HG02840 (cell line): ENCODE measurements at regions not wholly inside any gene's neighbourhood (a gene's known extent, or its start where the extent isn't known, plus 50 kb on each side); places are given as distances from the start of the nearest gene placed in this dataset.
"Not testable (repeated sequence)": the region's sequence is repeated elsewhere in the genome, so short reads cannot be mapped to it uniquely, and the experiment has no call there.

ENCODE experiments used
- ATAC-seq: cut with Tn5 transposase; IDR thresholded peaks from one replicate; pipeline ENCODE4 v1.9.1; 2021; ENCODE audit warnings: mild to moderate bottlenecking, moderate library complexity, moderate number of reproducible peaks; ENCODE audit not compliant: unreplicated experiment, low FRiP score

GRCh38 chr6:141526985-141527384, 605.7 kb upstream of the GJE1 start:
- no peak for ATAC-seq

- ATAC-seq: no peak
Observed at GRCh38 chr6:141521440-141521839, 611.3 kb upstream of the GJE1 start.

DNA sequence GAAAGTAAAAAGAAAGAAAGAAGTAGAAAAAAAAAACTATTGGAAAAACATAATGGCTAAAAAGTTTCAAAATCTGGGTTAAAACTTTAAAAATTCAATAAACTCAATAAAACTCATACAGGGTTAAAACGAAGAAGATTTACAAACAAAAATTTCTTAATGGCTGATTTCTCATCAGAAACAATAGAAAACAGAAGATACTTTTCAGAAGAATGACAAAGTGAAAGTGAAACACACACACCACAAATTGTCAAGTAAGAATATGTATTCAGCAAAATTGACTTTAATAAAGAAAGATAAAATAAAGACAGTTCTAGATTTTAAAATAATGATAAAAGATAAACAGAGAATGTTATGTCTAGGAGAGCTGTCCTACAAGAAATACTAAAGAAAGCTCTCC, 618.9 kb upstream of the GJE1 start:
- no peak for ATAC-seq

DNA sequence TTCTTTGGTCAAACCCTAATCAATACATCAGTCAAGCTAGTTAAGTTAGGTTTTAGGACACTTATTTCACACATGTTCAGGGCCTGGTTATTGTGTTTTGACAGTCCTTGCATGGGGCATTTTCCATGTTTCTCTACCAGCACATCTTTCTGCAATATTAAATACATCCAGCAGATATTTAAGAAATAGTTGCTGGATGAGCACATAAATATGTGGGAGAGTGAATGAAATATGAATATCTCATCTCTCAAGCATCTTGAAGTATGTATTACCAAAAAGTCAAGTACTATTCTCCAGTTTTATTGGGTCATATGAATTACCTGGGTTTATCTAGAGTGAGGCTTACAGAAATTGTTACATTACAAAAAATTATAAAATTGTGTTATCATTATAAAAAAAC, 621.9 kb upstream of the GJE1 start:
- no peak for ATAC-seq

- ATAC-seq: not testable (repeated sequence)
Observed at GRCh38 chr6:141506062-141506461, 626.7 kb upstream of the GJE1 start.

DNA sequence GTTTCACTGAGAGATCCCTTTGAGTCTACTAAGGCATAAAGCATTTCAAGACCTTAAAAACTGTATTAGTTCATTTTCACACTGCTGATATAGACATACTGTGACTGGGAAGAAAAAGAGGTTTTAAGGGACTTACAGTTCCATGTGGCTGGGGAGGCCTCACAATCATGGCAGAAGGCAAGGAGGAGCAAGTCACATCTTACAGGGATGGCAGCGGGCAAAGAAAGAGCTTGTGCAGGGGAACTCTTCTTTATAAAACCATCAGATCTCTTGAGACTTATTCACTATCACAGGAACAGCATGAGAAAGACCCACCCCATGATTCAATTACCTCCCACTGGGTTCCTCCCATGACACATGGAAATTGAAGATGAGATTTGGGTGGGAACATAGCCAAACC, 628.4 kb upstream of the GJE1 start:
- not testable (repeated sequence) for ATAC-seq

- ATAC-seq: no peak
Observed at GRCh38 chr6:141501616-141502015, 631.1 kb upstream of the GJE1 start.

GRCh38 chr6:141498977-141499376, 633.7 kb upstream of the GJE1 start:
- ATAC-seq: no peak

GRCh38 chr6:141492521-141493284, 640.0 kb upstream of the GJE1 start:
- ATAC-seq: no peak

DNA sequence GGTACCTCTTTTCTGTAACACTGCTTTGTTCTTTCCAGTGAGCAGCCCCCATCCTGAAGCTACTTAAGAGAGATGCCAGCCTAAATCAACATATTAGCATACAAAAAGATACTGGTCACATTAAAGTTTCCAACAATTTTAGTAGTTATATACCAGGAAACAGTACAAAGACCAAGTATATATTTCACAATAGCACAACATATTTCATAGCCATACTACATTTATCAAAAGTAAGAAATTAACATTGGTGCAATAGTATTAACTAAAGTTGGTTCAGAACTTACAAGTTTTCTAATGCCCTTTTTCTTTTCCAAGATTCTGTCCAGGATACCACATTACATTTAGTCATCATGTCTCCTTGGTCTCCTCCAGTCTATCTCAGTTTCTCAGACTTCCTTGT, 641.0 kb upstream of the GJE1 start:
- no peak for ATAC-seq

DNA sequence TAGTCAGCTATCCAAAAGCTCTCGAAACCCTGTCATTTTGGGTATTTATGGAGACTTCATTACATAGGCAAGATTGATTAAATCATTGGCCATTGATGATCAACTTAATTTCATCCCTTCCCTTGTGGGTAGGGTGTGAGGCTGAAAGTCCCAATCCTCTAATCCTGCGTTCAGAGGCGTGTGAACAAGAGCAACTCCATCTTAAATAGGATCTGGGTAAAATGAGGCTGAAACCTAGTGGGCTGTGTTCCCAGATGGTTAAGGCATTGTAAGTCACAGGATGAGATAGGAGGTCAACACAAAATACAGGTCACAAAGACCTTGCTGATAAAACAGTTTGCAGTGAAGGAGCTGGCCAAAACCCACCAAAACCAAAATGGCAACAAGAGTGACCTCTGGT, 641.7 kb upstream of the GJE1 start:
- no peak for ATAC-seq

GRCh38 chr6:141488488-141488887, 644.2 kb upstream of the GJE1 start:
- ATAC-seq: no peak

DNA sequence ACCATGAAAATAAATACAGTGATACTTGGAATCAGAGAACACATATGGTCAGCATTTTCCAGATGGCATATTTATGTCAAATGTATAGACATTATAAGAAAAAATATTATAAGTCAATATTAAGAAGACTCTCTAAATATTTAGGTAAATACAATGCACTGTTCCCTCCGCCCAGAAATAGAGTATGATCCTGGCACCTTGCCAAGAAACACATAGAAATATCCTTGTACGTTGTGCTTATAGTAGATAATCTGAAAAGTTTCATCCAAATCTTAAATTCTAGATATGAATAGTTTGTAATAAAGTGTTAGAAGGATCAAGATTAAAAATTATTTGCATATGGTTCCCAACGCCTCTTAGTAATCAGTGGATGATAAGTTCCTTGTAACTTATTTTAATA, 645.8 kb upstream of the GJE1 start:
- ATAC-seq: no peak

DNA sequence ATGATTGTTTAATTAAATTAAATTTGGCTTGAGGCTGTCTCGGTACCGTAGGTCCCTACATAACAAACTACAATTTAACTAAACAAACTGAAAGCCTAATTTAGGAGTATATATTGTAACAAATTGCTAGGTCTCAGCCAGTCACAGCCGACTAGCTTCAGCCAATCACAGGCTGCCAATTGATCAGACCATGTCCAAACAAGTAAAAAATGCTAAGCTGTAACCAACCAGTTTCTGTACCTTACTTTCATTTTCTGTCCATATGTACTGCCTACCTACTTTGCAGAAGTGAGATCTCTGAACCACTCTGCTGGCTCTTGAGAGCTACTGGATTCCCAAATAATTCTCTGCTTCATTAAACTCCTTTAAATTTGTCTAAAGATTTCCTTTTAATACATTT, 648.0 kb upstream of the GJE1 start:
- ATAC-seq: peak; percentile 84

- peak; percentile 91 for ATAC-seq
Observed at GRCh38 chr6:141483598-141484061, 649.1 kb upstream of the GJE1 start.

DNA sequence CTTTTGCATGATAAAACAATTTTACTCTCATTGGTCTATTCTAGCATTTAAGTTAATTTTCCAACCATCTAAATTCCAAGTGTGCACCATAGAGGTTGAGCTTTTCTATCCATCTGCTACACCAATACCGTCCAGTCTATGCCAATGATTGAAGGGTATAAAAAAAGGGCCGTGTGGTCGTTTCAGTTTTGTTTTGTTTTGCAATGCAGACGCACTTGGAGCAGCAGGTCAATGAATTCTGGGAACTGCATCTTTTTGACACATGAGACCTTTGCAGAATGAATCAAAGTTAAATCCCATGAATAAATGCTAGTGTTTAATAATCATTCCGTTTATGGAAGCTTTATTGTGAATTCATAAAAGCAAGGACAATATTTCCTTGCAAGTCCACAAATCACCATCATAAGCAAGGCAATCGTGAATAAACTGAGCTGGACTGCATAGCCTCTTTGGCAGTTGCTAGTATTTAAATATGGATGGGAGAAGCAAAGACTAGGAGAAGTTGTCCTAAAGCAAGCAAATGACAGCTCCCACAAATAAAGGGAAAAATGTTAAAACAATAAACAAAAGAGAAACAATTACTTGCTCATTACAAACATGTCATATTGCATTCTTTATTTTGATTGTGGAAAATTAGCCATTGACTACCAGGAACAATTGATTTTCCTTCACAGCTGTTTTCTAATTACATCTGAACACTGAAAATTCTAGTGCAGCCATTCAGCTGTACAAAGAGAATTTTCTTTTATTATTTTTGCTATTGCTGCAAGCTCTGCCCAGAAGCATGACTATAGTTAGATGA, 649.7 kb upstream of the GJE1 start:
- no peak for ATAC-seq

DNA sequence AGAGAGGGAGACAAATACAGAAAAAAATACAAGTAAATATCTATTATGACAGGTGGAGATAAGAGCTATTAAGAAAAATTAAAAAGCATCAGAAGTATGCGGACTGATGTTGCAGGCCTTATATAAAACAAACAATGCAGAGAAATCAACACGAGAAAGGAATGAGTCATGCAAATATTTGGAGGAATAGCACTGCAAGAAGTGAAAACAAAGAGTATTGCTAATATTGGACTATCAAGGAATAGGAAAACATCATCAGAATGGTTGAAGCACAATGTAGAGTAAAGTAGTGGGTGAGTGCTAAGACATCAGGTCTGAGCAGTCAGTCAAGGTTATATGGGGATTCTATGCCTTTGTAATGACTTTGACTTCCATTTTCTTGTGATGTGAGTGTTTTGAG, 657.5 kb upstream of the GJE1 start:
- ATAC-seq: no peak

GRCh38 chr6:141472162-141472928, 660.4 kb upstream of the GJE1 start:
- ATAC-seq: no peak

GRCh38 chr6:141470810-141471209, 661.9 kb upstream of the GJE1 start:
- no peak for ATAC-seq

DNA sequence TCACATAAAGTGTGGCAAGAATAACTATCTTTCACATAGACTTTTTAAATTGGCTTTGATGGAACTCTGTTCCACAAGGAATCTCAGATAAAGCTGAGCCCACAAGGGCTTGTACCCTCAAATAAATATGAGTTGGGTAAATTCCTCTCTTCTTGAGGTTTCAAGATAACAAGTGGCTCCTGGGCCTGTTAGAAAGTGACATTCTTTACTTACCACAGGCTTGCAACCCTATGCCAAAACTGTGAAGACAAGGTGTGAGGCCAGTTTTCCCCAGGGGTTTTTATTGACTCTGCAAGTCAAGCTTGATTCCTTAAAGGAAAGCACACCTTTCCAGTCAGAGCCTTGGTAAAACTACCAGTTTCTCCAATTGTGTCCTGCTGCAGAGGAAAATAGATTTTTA, 664.8 kb upstream of the GJE1 start:
- ATAC-seq: no peak

DNA sequence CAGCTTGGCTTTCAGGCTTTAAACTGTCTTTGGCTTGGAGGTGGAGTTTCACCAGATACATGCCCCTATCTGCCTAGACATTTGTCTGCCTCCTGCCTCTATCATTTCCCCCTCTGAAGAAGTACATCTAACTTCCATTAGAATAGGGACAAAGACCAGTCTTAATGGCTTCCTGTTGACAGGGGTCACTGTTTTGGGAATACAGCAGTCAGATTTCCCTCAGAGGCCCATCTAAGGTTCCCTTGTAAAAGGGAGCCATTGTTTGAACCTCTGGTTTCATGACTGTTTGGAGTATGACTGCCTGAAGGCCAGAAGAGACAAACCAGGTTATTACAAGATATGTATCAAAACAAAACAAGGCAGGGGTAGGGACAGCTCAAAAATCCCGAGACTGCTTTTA, 665.7 kb upstream of the GJE1 start:
- no peak for ATAC-seq
